ENCODE measurements at regions not wholly inside any gene's neighbourhood (a gene's known extent, or its start where the extent isn't known, plus 50 kb on each side); places are given as distances from the start of the nearest gene placed in this dataset.

DNA sequence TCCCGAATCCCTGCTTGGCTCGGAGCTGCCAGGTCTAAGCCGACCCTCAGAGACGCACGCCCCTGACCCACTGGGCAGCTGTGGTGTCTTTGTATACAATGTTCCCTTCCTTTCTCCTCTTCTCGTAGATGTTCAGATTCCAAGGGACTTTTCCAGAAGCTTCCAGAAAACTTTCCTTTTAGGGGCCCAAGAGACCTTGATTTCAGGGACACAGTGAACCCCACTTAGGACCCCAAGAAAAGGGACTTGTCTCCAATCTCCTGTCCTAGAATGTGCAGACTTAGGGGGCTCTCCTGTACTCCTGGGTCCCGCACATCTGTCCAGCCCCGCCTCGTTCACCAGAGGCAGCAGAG is 103.5 kb downstream of the EDN3 start:
- no peak for DNase-seq

DNA sequence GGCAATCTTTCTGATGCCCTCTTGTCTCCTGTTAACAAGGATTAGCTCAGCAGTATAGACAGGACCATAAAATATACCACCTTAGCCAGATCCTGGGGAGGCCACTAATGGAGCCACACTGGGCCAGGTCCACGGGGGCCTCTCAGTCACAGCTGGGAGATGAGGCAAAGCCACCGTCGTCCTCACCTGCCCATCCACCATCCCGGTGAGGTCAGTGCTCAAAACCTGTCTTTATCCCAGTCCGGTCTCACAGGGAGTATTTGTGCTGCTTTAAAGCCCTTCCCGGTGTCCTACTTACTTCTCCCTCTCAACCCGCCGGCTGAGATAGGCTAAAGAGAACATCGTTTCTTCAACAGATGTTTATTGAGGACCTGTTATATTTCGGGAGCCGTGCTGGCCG is 104.3 kb downstream of the EDN3 start:
- DNase-seq: no peak

DNA sequence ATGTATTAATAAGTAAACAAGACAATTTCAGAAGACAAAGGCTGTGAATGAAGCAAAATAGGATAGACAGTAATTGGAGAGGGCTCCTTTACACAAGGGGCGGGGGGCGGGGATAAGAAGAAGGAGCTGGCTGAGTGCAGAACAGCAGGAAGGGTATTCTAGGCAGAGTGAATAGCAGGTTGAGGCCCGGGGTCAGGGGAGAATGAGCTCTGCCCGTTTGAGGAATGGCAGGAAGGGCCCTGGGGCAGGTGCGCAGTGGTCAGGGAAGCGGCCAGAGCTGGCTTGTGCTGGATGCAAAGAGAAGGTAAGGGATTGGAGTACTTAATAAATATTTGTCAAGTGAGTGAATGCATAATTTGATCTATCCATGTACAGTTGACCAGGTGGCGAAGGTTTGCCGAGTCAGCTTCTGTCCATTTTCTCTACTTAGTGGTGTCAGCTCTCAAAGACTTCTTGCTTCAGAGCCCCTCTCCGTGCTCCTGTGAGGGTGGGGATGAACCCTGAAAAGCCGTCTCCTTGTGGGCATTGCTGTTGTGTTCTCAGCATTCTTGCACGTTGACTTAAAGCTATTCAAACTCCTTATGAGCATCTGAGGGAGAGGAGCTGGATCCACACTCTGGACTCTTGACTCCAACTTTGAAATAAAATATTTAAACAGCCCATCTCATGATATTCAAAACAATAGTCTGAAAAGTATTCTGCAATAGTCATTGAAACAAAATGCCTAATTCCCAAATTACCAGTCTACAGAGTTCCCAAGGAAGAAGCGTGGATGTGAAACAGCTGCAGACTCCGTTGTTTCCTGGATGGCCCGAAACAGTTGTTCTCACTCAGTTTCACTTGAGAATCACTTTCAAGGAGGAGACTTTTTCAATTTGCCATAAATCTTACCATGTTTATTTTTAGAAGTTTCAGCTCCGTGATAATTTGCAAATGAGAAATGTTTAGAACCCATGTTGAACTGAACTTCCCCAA is 105.1 kb downstream of the EDN3 start:
- no peak for DNase-seq

DNA sequence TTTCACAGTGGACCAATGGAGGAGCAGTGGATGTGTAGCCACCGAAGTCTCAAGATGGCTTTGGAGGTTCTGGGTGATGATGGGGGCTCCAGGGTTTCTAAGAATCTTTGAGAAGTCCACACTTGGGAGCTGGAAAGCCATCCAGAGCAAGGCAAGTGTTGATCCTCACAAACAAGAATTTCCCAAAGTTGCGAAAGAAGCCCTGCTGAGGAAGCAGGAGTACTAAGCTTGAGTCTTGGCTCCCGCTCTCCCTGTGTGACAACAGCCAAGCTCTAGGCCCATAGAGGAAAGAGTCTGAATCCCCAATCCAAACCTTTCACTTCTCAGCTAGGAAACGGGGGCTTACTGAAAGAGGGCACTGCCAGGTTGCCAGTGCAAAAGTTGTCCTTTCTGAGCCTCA is 106.0 kb downstream of the EDN3 start:
- no peak for DNase-seq

DNA sequence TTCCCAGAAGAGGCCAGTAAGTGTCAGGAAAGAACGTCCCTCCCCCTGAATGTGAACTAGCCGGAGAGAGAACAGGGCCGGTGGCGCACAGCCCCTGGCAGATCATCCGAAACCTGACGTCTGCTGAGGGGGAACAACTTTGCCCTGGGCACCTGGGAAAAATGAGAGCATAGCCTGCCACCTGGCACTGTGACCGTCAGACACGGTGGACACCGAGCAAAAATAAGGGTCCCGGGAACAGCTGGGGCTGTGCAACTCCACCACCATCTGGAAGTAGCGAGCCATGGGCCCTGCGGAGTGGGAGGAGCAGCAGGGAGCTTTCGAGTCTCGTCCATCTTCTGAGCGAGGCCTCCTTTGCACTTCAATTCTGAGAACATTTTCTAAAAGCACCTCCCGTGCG is 110.8 kb downstream of the EDN3 start:
- no peak for DNase-seq

DNA sequence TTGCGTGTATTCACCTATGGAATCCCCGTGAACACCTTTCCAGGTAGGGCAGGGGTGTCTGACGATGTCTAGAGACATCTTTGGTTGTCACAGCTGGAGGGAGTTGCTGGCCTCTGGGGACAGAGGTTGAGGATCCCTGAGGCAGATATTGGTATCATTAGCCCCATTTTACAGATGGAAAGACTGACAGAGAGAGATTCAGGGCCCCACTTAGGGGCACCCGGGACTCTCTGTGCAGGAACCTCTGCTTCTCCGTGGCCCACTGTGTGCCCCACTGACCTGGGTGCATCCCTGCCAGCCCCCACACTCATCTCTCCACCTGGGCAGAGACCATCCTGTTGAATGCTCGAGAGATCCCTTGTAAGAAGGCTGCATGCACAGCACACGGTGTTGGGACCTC is 111.2 kb downstream of the EDN3 start:
- DNase-seq: no peak

DNA sequence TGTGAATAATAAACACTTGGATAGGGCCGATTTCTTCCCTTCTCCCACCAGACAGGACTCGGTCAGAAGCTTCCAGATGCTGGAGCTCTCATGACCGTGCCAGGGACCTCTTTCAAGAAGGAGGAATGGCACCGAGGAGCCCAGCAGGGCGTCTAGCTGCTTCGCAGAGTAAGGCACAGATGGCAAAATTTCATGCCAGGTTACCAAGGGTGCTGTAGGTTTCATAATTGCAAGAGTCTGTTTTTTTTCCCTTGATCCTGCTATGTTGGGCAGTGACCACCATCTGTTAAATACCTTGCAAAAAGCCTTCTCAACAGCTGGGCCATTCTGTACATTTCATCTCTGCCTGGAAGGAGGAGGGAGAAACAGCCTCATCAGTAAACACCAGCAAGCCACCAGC is 111.8 kb downstream of the EDN3 start:
- DNase-seq: no peak

DNA sequence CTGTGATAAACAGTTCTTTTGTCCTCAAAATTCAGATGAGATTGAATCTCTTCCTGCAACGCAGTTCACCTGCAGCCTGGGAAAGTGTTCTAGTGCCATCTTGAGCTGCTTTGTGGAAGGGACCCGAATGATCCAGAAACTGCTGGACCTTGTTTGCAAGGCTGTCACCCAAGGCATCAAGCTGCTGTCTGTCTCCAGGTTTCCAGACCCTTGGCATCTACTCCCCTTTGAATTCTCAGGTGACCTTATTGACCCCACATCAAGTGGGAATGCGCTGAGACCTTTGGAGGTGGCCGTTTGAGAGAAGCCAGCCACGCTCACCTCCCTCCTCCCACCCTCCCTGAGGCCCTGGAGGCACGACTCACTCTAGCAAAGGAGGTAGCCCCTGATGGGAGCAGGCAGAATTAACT is 112.5 kb downstream of the EDN3 start:
- DNase-seq: no peak

DNA sequence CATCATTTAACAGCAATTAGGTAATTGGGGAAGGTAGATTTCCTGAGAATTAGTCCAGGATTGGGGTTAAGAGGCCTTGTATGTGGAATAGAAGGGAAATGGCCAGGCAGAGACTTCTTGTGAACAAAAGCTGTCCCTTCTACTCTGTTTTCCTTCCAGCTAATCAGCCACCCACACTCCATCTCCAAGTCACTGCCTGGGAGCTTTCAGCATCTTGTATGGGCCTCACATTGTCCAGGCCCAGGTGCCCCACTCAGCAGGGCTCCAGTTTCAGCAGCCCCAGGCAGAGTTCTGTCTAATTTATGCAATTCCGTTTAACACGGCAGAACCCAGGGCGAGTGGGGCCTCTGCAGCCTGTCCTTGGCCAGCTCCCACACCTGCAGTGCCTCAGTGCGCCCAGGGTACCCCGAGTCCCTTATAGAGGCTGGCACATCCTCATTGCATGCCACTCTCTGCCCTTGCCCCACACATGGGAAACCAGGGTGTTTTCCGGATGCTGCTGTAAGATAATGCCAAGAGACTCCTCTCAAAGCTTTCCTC is 113.0 kb downstream of the EDN3 start:
- no peak for DNase-seq

DNA sequence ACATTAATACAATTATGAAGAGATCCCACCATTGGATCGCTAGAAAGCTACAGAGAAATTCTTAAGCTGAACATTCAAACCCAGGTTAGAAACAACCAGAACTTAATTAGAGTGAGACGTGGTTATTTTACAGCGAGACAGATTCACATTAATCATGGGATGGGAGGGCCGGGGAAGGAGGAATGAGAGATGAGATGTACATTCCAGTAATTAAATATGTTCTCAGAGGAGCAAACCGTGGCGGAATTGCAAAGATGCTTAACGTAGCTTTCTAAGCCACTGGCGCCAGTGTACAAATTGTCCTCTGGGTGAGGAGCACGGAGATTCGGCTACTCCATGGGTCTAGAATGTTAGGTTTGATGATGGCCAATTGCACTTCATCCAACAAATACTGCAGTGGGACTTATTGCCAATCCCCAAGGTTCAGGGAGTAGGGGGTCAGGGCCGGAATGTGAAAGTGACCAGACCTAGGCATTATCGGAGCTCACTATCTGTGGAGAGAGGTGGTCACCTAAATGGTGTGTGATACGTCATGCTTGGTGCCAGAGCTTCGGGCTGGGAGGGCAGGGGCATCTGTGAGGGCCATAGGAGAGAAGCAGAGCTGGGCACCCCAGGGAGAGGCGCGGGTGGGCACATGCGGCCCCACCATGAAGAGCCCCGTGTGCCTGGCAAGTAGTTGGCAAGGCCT is 114.7 kb downstream of the EDN3 start:
- no peak for DNase-seq

DNA sequence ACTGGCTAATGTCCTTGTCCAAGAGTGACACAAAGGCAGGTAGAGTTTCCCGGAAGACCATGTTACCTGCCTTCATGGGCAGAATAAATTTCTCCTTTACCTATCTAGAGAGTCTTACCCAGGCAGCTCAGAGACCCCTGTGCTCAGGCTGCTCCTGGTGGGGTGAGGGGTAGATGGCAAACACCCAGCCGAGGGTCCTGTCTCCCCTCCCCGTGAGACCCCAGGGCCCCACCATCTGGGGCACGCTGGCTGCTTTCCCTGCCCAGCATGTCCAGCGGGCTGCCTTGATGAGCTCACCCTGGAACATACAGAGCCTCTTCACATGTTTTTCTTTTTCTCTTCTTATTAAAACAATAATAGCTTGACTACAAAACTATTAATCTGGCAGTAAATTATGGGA is 116.5 kb downstream of the EDN3 start:
- no peak for DNase-seq

DNA sequence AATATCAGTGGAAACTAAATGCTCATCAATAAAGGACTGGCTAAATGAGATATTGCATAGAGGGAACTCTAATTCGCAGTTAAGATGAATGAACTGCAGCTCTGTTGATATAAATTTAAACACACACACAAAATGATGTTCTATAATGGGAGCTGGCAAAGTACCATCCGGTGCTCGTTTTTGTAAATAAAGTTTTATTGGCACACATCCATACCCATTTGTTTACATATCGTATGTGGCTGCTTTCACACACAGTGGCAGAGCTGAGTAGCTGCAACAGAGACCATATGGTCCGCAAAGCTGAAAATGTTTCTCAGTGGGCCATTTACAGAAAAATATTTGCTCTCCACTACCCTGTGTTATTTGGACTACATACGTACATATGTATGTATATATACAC is 120.7 kb downstream of the EDN3 start:
- no peak for DNase-seq

DNA sequence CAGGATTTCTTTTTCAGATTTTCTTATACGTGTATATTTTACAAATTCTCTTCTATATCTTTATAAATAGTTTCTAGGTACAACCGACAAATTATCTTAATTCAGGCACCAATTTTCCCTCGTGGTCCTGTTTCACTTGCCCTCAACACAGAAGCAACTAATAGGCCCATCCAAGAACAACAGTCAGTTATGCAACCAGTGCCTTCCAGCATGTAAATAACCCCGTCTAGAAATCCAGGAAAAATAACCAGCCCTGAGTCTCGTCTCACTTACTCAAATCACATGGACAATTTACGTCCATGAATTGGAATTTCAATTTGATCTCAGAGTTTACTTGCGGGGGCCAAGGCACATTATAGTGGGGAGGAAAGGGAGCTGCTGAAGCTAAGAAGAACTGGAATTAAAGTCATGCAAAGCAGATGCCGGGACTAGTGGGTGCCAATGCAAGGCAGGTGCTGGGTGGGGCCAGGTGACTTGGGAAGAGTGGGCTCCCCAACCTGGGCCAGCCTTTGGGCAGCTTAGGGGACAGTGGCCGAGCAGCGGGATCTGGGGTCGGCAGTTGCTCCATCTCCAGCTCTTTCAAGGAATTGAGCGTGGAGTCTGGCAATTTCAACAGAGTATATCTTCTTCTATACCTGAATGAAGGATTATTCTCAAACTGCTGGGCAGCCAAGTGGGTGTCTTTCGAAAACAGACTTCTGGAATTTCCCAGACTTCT is 121.7 kb downstream of the EDN3 start:
- DNase-seq: no peak

DNA sequence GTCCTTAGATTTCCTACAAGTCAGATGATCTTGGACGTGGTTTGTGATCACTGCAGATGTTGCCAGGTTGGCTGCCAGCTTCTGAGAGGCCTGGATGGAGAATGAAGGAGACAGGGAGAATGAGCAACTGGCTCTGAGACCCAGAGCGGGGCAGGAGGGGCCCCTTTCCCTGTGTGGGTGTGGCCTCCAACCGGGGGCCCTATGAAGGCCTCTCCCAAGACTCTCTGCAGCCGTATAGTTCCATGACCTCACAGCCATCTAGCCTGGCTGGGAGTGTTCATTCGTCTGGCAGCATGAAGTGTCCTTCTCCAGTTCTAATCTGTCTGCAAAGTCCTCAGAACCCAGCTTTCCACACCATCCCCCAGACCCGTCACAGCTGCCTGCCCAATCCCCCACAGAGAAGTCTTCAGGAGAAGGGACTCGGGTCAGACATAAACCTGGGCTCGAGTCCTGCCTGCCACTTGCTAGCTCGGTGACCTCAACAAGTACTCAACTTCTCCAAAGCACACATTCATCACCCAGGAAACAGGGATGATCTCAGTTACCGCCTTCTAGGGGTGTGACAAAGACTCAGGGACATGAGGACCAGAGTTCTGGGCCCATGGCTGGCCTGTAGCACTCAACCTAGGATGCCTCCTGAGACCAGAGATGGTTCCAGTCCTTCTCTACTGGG is 122.6 kb downstream of the EDN3 start:
- DNase-seq: no peak

DNA sequence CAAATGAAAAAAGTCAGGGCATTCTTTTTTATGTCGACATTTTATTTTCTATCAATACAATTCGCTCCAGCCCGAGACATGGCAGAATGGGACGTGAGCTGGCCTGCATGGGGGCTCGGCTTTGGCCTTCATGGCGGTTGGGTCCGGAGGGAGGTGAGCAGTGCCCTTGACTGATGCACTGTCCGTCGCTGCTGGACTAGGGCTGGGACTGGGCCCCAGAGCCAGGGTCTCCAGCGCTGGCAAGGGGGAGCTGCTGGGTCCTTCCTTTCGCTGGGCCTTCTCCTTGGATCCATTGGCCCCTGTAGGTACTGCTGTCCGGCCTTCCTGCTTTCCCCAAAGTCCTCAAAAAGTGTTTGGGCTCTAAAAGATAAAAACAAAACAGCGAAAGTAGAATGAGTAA is 124.6 kb downstream of the EDN3 start:
- DNase-seq: no peak

DNA sequence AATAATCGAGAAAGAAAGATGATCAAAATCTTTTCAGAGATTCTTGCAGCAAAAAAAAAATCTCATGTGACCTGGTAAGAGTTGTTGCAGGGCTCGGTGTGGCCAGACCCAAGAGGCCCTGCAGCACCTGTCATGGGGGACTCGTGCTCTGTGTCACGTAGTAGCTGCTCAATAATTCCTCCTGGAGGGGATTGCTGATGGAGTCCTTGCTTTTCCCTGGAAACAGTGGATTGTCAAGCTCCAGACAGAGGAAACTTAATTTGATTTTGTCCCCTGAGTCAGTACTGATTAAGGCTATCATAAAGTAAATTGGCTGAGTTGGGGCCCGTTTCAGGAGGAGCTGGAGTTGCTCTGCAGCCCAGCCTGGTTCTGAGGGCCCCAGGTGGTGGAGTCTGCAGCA is 125.2 kb downstream of the EDN3 start:
- no peak for DNase-seq

DNA sequence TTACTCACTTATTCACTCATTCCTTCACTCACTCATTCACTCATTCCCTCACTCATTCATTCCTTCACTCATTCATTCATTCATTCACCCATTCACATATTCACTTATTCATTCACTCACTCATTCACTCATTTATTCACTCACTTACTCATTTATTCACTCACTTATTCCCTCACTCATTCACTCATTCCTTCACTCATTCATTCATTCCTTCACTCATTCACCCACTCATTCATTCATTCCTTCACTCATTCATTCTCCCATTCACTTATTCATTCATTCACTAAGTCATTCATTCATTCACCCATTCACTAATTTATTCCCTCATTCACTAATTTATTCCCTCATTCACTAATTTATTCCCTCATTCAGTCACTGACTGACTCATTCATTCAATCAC is 127.6 kb downstream of the EDN3 start:
- no peak for DNase-seq

DNA sequence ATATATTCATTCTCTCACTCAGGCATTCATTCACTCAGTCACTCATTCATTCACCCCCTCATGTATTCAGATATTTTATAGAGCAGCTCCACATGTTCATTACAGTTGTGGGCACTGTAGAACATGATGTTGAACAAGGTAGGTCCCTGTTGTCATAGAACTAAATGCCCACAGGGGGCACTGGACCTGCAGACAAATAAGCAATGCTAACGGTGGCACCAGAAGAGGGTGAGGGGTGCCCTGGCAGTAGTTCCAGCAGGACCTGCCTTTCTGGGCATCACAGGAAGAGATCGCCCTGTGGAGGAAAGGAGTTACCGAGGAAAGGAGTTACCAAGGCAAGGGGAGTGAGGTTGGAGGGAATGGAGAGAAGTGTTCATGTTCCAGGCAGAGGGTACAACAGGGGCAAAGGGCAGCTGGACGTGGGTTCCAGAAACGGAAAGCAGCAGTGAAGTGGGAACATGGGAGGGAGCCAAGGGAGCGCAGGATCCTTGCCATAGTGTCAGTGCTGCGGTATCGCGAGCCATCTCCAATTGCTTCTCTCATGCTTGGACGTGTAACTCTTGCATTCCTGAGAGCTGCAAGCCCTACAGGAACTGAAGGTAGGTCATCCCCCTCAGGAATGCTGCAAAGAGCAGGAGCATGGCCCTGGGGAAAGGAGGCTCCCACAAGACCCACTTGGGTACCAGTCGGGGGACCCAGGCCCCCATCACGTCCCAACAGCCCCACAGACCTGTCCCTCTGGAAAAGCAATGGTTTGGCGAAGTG is 128.2 kb downstream of the EDN3 start:
- no peak for DNase-seq

DNA sequence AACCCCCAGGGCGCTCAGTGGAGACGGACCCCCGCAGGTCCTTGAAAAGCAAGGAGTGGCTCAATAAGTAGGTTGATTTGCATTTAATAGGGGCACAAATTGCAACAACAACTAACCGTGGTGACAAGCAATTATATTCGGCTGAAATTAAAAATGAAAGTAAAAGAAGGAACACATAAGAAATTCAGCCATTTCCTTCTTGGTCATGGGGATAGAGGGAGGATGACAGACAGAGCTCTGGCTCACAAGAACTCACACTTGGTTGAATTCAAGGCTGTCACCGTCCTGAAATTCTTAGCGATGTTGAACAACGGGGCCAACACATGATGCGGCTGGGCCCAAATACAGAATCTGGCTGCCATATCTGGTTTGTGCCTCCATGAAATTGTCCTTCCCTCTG is 129.0 kb downstream of the EDN3 start:
- no peak for DNase-seq

DNA sequence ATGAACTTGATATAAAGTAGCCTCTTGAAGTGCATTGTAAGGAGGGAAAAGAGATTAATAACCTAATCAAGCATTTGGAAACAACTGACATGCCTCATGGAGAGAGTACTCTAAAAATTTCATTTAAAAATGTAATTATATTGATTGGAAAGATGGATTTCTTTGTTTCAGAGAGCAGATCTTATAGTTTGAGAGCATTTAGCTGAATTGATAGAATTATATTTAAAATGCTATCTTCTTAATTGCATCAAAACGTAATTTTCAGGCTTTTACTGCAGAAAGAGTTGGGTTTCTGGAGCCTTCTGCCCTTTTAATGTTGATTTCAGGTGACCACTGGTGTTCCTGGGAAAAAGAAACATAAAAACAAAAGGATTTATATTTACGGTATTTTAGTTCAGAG is 130.6 kb downstream of the EDN3 start:
- no peak for DNase-seq

DNA sequence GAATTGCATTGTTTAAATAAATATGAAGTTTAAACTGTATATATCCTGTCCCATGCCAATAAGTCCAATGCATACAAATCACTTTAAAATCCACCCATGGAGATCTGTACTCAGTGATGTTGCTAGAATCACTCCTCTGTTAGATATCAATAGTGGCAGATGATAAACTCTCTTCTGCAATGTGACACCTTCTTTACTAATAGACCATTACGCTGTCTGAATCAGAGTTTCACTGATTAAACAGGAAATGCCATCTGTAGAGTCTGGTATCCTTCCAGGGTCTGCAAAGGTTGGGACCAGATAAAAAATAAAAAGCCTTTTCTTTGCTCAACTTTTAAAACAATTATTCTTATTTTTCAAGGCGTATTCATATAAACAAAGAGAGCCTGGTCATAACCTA is 134.5 kb downstream of the EDN3 start:
- DNase-seq: peak; percentile 35

DNA sequence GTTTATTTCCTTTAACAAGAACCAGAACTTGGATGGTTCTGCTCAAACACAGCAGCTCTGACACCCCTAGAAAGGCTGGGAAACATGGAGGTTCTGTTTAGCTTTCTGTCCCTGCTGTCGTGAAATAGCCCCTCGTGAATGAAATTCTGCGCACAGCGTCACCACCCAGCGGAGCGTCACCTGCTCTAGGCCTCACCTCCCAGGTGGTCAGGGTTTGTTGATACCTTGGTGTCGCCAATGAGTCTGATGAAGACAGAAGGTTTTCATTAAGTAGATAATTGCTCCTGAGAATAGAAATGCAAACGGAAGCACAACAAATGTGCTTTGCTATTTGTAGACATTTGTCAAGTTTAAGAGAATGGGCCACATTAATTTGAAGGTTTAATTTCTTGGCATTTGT is 135.1 kb downstream of the EDN3 start:
- DNase-seq: no peak

All from fibroblast of skin of abdomen (primary cell).